NT2/D1 (cell line): ENCODE measurements at regions not wholly inside any gene's neighbourhood (a gene's known extent, or its start where the extent isn't known, plus 50 kb on each side); places are given as distances from the start of the nearest gene placed in this dataset.

ENCODE experiments used
- SUZ12 ChIP-seq: IDR thresholded peaks from 2 replicates; pipeline ENCODE4 v1.6.1; 2011; ENCODE audit not compliant: insufficient read length, insufficient read depth; ENCODE audit errors: extremely low read depth
- YY1 ChIP-seq: IDR thresholded peaks from 2 replicates; pipeline ENCODE4 v1.6.1; 2011; ENCODE audit not compliant: insufficient read length, insufficient read depth
- ZNF274 ChIP-seq: IDR thresholded peaks from 2 replicates; pipeline ENCODE4 v1.6.1; 2011; ENCODE audit warnings: mild to moderate bottlenecking, low read depth, low read length

GRCh38 chr4:19346636-19347035, 905.1 kb upstream of the SLIT2 start:
- TF ChIP-seq ZNF274 = no peak
- no peak for TF ChIP-seq YY1
- TF ChIP-seq SUZ12 = no peak
